GM18870 (cell line): ENCODE measurements at regions not wholly inside any gene's neighbourhood (a gene's known extent, or its start where the extent isn't known, plus 50 kb on each side); places are given as distances from the start of the nearest gene placed in this dataset.
"Not testable (repeated sequence)": the region's sequence is repeated elsewhere in the genome, so short reads cannot be mapped to it uniquely, and the experiment has no call there.

Experiments
- ATAC-seq: cut with Tn5 transposase; IDR thresholded peaks from one replicate; pipeline ENCODE4 v1.9.1; 2021; ENCODE audit warnings: moderate library complexity; ENCODE audit not compliant: unreplicated experiment

- no peak for ATAC-seq
Measured at GRCh38 chr13:54573186-54573585, 1544.6 kb downstream of the OLFM4 start.

GRCh38 chr13:54574791-54575190, 1546.2 kb downstream of the OLFM4 start:
- ATAC-seq: no peak

GRCh38 chr13:54591540-54591939, 1562.9 kb downstream of the OLFM4 start:
- ATAC-seq: no peak

GRCh38 chr13:54592201-54592600, 1563.6 kb downstream of the OLFM4 start:
- ATAC-seq: no peak

- no peak for ATAC-seq
Measured at GRCh38 chr13:54593504-54593903, 1564.9 kb downstream of the OLFM4 start.

- no peak for ATAC-seq
Measured at GRCh38 chr13:54597540-54598088, 1569.0 kb downstream of the OLFM4 start.

- no peak for ATAC-seq
Measured at GRCh38 chr13:54599413-54599812, 1570.8 kb downstream of the OLFM4 start.

GRCh38 chr13:54606944-54607343, 1578.3 kb downstream of the OLFM4 start:
- ATAC-seq: no peak

GRCh38 chr13:54607421-54607820, 1578.8 kb downstream of the OLFM4 start:
- no peak for ATAC-seq

GRCh38 chr13:54611390-54611789, 1582.8 kb downstream of the OLFM4 start:
- ATAC-seq: no peak

- no peak for ATAC-seq
Measured at GRCh38 chr13:54614726-54615125, 1586.1 kb downstream of the OLFM4 start.

- ATAC-seq: not testable (repeated sequence)
Measured at GRCh38 chr13:54626504-54626903, 1597.9 kb downstream of the OLFM4 start.

- no peak for ATAC-seq
Measured at GRCh38 chr13:54627646-54628372, 1599.2 kb downstream of the OLFM4 start.

- ATAC-seq: no peak
Measured at GRCh38 chr13:54628383-54628782, 1599.8 kb downstream of the OLFM4 start.

GRCh38 chr13:54633456-54633855, 1604.8 kb downstream of the OLFM4 start:
- ATAC-seq: no peak

- ATAC-seq: no peak
Measured at GRCh38 chr13:54636231-54636630, 1607.6 kb downstream of the OLFM4 start.

- no peak for ATAC-seq
Measured at GRCh38 chr13:54637366-54637765, 1608.8 kb downstream of the OLFM4 start.

GRCh38 chr13:54640719-54641118, 1612.1 kb downstream of the OLFM4 start:
- ATAC-seq: no peak

GRCh38 chr13:54643863-54644262, 1615.2 kb downstream of the OLFM4 start:
- no peak for ATAC-seq

- ATAC-seq: no peak
Measured at GRCh38 chr13:54647275-54647674, 1618.7 kb downstream of the OLFM4 start.

- ATAC-seq: no peak
Measured at GRCh38 chr13:54657588-54657987, 1629.0 kb downstream of the OLFM4 start.

GRCh38 chr13:54658771-54659170, 1630.2 kb downstream of the OLFM4 start:
- no peak for ATAC-seq

- no peak for ATAC-seq
Measured at GRCh38 chr13:54660277-54660676, 1631.7 kb downstream of the OLFM4 start.
